Brain pericyte (primary cell): ENCODE measurements at regions not wholly inside any gene's neighbourhood (a gene's known extent, or its start where the extent isn't known, plus 50 kb on each side); places are given as distances from the start of the nearest gene placed in this dataset.

Source experiments
- DNase-seq: peaks from one replicate; pipeline ENCODE4 v3.0.0-alpha.2; 2012; ENCODE audit warnings: low read depth, low spot score

- no peak for DNase-seq
These were observed 79.0 kb upstream of the JUN start for GRCh38 chr1:58862728-58863385.

DNA sequence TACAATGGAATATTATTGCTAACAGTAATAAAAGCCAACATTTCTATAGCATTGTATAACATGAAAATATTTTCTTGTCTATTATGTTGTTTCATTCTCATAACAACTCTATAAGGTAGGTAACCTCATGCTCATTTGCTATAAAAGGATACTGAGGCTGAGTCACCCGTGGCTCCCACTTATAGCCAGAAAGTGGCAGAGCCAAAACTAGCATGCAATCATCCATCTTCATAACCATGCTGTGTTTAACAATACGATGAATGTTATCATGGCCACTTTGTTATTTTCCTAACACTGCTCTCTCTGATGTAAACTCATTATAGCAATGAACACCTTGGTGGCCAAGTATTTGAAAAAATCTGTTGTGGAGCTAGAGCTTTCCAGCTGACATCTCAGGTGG, 80.8 kb upstream of the JUN start:
- no peak for DNase-seq

GRCh38 chr1:58866578-58866977, 82.7 kb upstream of the JUN start:
- no peak for DNase-seq

DNA sequence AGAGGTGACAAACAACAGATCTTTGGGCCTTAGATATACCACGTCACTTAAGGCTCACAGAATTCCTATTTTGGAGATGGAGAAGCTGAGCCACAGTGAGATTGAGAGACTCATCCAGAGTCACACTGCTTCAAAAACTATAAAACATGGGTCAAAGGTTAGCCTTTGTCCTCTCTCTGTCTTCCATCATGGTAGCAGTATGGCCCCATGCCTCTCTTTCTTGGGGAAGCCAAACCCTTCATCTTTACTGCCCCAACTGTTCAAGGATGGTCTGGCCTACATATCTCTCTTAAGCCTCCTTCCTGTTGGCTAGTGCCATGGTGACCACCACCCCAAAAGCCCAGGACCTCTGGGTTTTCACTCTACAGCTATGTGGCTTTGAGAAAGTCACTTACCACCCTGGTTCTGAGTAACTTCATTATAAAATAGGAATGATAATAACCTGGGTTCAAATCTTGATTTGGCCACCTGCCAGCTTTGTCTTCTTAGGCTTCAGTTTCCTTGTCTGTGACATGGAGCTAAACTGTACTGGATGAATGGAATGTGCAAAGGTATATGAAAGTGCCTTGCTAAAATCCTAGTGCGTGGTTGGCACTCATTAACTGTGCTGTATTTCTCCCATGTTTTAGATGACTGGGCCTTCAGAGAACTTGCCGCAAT, 85.9 kb upstream of the JUN start:
- DNase-seq, result no peak

DNA sequence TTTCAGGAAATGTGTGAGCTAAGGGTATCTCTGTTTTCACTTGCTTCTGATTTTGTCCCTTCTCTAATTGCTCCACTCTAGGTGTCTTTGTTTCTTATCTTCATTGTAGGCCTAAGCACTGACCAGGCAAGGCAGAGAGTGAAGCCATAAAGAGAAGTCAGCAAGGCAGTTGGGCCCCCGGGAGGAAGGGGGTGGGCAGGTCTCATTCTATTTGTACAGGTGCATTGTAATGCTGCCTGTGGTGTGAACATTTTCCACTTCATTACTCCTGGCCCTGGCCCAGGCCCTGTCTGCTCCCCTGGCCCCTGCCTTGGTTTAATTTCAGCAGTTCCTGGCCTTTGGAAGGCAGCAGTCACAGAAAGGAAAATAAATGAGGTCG, 86.4 kb upstream of the JUN start:
- no peak for DNase-seq

DNA sequence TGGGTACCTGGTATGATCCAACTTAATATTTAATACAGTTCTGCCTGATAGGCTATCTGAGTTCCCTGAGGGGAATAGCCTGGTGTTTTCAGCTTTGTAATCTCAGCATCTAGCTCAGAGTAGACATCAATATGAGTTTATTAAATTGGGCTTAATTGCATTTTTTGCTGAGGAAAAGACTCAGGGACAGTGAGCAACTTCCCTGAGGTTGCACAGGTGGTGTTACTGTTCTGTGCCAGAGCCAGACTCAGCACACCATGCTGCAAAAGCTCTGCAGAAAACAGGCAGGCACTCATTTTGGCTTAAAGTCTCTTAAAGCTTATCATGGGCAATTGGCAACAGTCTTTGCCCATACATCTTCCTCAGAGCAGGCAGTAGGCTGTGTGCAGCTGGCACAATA, 90.5 kb upstream of the JUN start:
- no peak for DNase-seq

- DNase-seq, result no peak
These were observed 91.2 kb upstream of the JUN start for GRCh38 chr1:58874757-58875755.

GRCh38 chr1:58879464-58879863, 95.6 kb upstream of the JUN start:
- DNase-seq, result no peak

DNA sequence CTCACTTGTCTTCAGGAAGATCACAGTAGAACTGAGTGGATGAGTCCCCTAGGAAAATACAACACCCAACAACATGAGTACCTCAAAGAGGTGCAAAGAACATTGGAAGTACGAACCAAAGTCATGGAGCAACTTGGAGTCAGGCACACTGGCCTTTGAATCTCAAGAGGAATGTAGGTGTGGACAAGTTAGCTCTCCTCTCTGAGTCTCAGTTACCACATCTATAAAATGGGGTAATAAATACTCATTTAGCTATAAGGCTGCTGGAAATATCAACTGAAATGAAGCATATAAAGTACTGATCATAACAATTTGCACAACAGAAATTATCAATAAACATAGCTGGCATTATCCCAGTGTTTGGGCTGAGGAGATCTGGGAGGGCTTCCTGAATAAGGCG, 96.7 kb upstream of the JUN start:
- no peak for DNase-seq

- DNase-seq, result no peak
These were observed 97.7 kb upstream of the JUN start for GRCh38 chr1:58881471-58881994.

DNA sequence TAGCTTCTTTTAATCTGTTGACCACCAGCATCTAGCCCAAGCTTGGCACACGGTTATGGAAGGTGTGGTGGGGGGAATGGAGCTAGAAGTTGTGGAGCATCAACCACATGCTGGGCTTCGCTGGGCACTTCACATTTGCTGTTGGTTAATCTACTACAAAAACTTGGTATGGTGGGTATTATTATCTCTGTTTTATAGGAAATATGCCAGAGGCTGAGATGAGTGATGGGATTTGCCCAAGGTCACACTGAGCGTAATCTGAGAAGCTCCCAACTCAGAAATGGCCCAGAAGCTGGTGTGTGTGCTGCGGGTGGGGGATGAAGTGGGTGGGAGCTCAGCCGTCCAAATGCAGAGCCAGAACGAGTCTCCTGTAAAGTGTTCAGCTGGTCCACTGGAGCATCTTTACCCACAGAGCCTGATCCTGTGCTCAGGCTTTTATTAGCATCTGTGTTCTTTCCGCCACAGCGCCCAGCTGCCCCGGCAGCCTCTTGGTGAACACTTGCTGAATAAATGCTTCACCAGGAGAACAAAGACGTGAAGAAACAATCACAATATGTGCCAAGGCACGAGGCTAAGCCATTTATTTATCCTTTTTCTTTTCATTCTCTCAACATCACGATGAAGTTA, 98.6 kb upstream of the JUN start:
- DNase-seq, result no peak

GRCh38 chr1:58883037-58883887, 99.4 kb upstream of the JUN start:
- no peak for DNase-seq

- no peak for DNase-seq
These were observed 100.1 kb upstream of the JUN start for GRCh38 chr1:58883888-58884482.

- no peak for DNase-seq
These were observed 101.1 kb upstream of the JUN start for GRCh38 chr1:58884706-58885661.

DNA sequence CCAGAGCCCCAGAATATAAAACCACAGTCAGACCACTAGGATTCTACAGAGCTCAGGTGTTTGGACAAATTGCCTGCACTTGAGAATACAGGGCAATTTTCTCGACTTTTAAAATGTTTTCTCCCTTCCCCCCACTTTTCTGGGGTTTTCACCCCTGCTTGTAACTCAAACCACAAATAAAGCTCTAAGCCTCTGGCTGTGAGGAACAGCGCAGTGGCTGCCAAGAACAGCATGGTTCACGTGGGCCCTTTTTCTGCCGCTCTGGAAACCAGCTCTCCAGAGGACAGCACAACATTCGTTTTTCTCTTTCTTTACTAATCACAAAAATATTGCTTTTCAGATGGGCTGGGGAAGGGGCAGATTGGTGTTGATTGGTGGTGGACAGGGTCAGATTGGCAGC, 102.2 kb upstream of the JUN start:
- DNase-seq, result peak; percentile 59

- no peak for DNase-seq
These were observed 102.8 kb upstream of the JUN start for GRCh38 chr1:58886611-58887010.

DNA sequence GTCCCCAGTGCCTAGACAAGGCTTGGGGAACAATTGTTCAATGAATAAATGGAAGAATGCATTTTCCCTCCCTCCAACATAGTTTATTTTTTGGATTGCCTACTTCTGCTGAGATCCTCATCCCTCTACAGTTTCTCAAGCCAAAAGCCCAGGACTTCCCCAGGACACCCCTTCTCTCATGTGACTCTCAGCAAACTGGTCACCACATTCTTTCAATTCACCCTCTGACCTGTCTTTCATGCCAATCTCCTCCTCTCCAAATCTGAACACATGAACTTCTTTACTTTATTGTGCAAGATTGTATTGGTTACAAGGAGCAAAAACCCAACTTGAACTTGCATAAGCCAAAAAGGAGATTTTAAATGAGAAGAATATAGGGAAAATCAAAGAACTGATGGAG, 103.2 kb upstream of the JUN start:
- DNase-seq, result no peak

GRCh38 chr1:58888833-58889232, 105.0 kb upstream of the JUN start:
- DNase-seq, result no peak

DNA sequence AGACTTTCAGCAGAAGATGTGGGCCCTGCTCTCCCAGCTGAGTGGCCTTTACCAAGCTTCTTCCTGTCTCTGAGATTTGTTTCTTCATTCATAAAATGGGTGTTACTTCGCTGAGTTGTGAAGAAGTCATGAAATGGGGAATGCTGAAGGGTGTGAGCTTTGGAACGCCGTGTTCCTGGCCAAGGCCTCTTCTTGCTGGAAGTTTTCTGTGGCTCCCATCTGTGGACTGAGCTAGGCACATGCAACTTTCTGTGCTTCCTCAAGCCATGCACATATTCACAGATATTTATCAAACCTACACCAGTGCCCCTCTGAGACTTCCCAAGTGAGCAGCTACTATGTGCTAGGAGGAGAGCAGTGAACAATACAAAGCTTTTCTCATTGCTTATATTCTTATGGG, 106.3 kb upstream of the JUN start:
- DNase-seq, result no peak
